Activated T-helper 1 cell treated with anti-CD3 and anti-CD28 coated beads, Interleukin-12 subunit alpha, Interleukin-12 subunit beta, Interleukin-2, Interleukin-4 antibody, amounts not matched to agents 30 ng/mL and 10 ng/mL and 1 ng/mL, durations not matched to agents 14 hours and 24 hours and 36 hours (primary cell): ENCODE measurements at regions not wholly inside any gene's neighbourhood (a gene's known extent, or its start where the extent isn't known, plus 50 kb on each side); places are given as distances from the start of the nearest gene placed in this dataset.

ENCODE experiments used
- DNase-seq: peaks from one replicate; pipeline ENCODE4 v3.0.0; 2021; ENCODE audit warnings: low spot score
- H3K27ac Mint-ChIP-seq: one replicate; pipeline ENCODE4 v1.8.0; 2021; ENCODE audit warnings: mild to moderate bottlenecking, mixed read lengths
- H3K27me3 Mint-ChIP-seq: one replicate; pipeline ENCODE4 v1.8.0; 2022; ENCODE audit warnings: mild to moderate bottlenecking, moderate library complexity, mixed read lengths; ENCODE audit not compliant: insufficient read depth
- H3K36me3 Mint-ChIP-seq: one replicate; pipeline ENCODE4 v1.8.0; 2021; ENCODE audit warnings: low read depth, mixed read lengths
- H3K4me1 Mint-ChIP-seq: one replicate; pipeline ENCODE4 v1.8.0; 2021; ENCODE audit warnings: low read depth, mixed read lengths
- H3K4me3 Mint-ChIP-seq: one replicate; pipeline ENCODE4 v1.8.0; 2021; ENCODE audit warnings: mild to moderate bottlenecking, moderate library complexity, mixed read lengths
- H3K9me3 Mint-ChIP-seq: one replicate; pipeline ENCODE4 v1.8.0; 2021; ENCODE audit warnings: mixed read lengths
- intact Hi-C: fragments of 100-400 bp; cut with micrococcal nuclease; formaldehyde crosslinking; loops from one replicate; pipeline ENCODE4 v1.15.1; 2024

DNA sequence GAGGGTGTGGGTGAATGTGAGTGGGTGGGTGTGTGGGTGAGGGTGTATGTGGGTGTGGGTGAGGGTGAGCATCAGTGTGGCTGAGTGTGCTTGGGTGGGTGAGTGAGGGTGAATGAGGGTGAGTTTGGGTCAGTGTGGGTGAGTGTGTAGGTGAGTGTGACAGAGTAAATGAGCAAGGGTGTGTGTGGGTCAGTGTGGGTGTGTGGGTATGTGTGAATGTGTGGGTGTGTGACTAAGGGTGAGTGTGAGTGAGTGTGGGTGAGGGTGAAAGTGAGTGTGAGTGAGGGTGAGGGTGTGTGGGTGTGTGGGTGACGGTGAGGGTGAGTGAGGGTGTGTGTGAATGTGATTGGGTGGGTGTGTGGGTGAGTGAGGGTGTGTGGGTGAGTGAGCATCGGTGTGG is 1676.7 kb upstream of the TENM3 start:
- Mint-ChIP-seq H3K27me3 (no peaks in the 10 kb centered on the region), H3K27ac (no peak overlapping the region), H3K4me3 (no peak overlapping the region), H3K9me3 (peaks cover 14% of the 10 kb centered on the region), H3K36me3 (no peaks in the 10 kb centered on the region), H3K4me1 (no peaks in the 10 kb centered on the region)
- no peak for DNase-seq
- intact Hi-C loops: no loop called here

DNA sequence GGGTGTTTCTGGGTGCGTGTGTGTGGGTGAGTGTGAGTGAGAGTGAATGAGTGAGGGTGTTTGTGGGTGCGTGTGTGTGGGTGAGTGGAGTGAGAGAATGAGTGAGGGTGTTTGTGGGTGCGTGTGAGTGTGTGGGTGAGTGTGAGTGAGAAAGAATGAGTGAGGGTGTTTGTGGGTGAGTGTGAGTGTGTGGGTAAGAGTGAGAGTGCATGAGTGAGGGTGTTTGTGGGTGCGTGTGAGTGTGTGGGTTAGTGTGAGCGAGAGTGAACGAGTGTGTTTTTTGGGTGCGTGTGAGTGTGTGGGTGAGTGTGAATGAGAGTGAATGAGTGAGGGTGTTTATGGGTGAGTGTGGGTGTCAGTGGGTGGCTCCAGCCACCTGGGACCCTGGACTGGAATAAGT is 1676.1 kb upstream of the TENM3 start:
- Mint-ChIP-seq H3K27me3 (no peaks in the 10 kb centered on the region), H3K4me3 (no peak overlapping the region), H3K9me3 (peaks cover 14% of the 10 kb centered on the region), H3K36me3 (no peaks in the 10 kb centered on the region), H3K27ac (peak overlapping the region; percentile 42), H3K4me1 (no peaks in the 10 kb centered on the region)
- intact Hi-C loops: no loop called here
- no peak for DNase-seq

DNA sequence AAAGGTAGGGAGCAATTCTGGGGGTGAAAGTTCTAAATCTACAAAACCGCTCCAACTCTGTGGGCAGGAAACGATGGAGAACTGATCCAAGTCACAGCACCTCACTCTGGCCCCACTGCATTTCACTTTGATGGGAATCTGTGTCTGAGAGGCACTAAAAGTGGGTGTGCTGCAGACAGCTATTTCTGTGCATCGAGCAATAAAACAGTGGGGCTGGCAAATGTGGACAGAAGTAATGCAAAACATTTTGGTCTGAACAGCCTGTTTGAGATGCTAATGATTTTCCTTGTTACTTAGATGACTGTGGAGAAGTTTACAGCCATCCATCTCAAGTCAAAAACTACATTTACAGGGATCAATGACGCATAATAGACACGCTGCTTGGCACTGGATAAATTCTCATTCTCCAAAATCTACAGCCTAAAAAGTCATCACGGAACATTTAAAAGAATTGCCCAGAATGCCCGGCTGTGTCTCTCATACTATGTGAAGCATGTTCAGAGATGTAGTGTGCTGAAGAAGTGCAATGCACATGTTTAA is 1671.6 kb upstream of the TENM3 start:
- no peak for DNase-seq
- Mint-ChIP-seq H3K27ac (no peak overlapping the region), H3K4me1 (no peaks in the 10 kb centered on the region)

DNA sequence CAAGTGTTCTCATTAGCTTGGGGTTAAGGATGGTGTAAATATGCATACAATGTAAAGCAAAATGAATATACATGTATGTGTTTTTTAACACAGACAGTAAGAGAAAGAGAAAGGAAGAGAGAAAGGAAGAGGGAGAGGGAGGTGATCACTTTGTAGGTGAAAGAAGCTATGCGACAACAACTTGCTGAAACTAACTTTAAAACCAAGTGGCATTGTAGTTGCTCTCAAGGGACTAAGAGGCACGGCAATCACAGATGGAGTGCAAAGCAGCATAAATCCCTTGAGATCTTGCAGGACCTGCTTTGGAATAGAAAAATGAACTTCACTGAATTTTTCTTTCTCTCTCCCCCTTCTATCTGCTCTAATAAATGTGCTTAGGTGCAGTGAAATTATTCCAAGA is 1665.0 kb upstream of the TENM3 start:
- Mint-ChIP-seq H3K36me3 (no peaks in the 10 kb centered on the region), H3K27me3 (no peaks in the 10 kb centered on the region), H3K4me3 (no peak overlapping the region), H3K4me1 (no peaks in the 10 kb centered on the region), H3K9me3 (no peaks in the 10 kb centered on the region), H3K27ac (no peak overlapping the region)
- intact Hi-C loops: no loop called here
- DNase-seq: no peak

More for the DNA sequence above, 1671.6 kb upstream of the TENM3 start:
- no peaks in the 10 kb centered on the region for H3K27me3 Mint-ChIP-seq
- no peak overlapping the region for H3K4me3 Mint-ChIP-seq
- peaks cover 5% of the 10 kb centered on the region for H3K9me3 Mint-ChIP-seq
- intact Hi-C loops: no loop called here
- no peaks in the 10 kb centered on the region for H3K36me3 Mint-ChIP-seq

DNA sequence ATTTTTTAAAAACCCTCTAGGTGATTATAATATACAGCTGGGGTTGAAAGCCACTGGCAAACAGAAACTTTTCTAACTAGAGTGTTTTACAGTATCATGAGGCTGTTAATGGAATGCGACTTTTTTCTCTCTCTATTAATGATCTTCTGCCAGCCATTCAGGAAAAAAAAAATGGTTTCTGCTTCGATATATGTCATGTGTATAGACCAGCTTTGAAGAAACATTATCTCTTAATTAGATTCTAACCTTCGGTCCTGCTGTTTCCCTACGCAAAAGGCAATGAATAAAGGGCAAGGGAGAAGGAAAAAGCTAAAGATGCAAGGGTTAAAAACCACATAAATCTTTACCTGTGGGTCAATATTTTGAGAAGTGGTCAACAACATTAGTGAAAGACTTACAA is 1662.1 kb upstream of the TENM3 start:
- intact Hi-C loops: no loop called here
- Mint-ChIP-seq H3K9me3 (no peaks in the 10 kb centered on the region), H3K4me3 (no peak overlapping the region), H3K4me1 (no peaks in the 10 kb centered on the region), H3K27ac (no peak overlapping the region), H3K36me3 (no peaks in the 10 kb centered on the region), H3K27me3 (no peaks in the 10 kb centered on the region)
- no peak for DNase-seq

DNA sequence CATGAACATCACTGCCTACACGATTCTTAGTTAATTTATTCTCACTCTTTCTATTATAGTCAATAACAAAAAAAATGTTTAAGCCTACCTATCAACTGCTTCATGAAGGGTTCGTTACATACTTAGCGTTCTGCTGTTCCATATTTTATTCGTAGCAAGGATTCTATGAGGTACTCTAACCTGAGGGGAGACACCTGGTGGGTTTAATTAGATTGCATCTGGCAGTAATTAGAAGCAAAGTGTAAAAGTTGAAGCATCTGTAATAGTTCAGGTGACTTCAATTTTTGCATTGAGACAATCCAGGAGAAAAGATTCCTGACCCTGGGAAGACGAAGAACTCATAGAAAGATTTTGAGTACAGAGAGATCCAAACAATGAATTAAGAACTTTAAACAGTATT is 1655.8 kb upstream of the TENM3 start:
- H3K4me3 Mint-ChIP-seq: no peak overlapping the region
- no peaks in the 10 kb centered on the region for H3K36me3 Mint-ChIP-seq
- intact Hi-C loops: no loop called here
- no peaks in the 10 kb centered on the region for H3K27me3 Mint-ChIP-seq
- no peaks in the 10 kb centered on the region for H3K9me3 Mint-ChIP-seq
- H3K4me1 Mint-ChIP-seq: no peaks in the 10 kb centered on the region
- DNase-seq: no peak
- H3K27ac Mint-ChIP-seq: no peak overlapping the region

DNA sequence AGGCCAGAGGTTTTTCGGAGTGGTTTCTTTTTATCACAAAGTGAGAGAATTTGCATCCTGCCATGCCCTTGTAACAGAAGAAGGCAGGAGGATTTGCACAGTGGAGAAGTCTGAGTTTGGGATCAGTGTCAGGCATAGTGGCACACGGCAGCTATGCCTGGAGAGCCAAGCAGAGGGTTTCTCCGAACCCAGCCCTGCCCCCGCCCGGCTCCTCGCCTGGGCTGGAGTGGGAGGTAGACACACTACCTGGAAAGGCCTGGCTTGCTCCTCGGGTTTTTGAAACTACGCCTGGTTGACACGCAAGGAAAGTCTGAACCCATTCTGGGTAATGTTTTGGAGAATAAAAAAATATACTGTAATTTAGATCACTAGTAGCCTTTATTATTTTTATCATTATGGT is 1653.6 kb upstream of the TENM3 start:
- Mint-ChIP-seq H3K27me3 (no peaks in the 10 kb centered on the region), H3K9me3 (no peaks in the 10 kb centered on the region), H3K27ac (no peak overlapping the region), H3K4me1 (no peaks in the 10 kb centered on the region), H3K36me3 (no peaks in the 10 kb centered on the region), H3K4me3 (no peak overlapping the region)
- DNase-seq: no peak
- intact Hi-C loops: no loop called here

DNA sequence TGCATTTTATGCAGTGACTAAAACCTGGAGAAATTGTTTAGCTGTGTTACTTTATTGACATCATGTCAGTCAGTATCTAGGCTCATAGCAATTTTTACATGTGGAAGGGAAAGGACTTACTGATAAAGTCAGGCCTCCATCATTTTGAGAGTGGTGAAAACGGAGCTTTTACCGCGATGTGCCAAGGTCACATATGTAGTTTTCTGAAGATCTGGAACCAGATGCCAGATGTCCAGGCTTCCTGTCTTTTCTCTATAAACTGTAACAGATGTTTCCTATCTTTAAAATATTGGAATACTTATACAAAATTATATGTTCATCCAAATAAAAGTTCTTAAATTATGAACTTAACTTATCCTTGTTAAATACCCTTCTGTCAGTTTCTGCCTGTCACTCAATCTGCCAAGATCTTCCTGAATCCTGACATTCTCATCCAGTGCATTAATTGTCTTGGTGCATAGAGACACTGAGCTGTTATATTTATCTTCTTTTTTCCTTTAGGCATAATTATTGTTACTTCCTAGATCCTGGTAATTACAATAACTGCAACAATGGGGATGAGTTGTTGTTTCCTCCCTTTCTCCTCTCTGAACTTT is 1646.2 kb upstream of the TENM3 start:
- Mint-ChIP-seq H3K27me3 (no peaks in the 10 kb centered on the region), H3K27ac (no peak overlapping the region), H3K36me3 (no peaks in the 10 kb centered on the region), H3K9me3 (no peaks in the 10 kb centered on the region), H3K4me1 (no peaks in the 10 kb centered on the region), H3K4me3 (no peak overlapping the region)
- intact Hi-C loops: no loop called here
- no peak for DNase-seq

DNA sequence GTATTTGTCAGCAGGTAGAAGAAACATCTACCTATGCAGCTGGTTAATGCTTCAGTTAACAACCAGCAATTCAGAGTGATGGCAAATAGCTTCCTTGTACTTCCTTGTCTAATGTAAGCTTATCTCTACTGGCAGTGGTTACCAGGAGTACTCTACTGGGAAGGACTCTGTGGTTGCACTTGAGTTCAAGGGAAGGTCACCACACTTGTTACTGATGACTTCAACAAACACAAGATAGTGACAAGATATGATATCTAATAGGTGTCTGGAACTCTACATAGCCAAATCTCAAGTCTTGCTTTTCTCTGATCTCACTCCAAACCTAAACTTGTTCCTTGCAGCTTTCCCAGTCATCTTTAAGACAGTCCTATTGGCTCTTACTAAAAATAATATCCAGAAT is 1644.9 kb upstream of the TENM3 start:
- intact Hi-C loops: no loop called here
- H3K4me1 Mint-ChIP-seq: no peaks in the 10 kb centered on the region

DNA sequence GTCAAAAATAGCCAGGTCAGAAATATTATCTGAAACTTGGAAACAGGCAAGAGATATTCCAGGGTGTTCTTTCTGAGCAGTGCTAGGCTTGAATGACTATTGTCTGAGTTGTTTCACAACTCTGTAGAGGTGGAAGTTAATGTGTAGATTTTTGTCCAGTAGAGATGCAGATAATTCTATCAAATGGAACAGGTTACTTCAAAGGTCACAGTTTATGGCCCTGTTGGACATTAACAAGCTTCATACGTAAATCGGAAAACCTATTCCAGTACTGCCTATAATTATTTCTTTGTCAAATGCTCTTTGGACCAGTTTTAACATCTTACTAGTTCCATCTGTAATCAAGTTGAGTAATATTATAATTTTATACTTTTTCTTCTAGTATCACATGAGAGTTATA is 1639.4 kb upstream of the TENM3 start:
- Mint-ChIP-seq H3K4me1 (no peaks in the 10 kb centered on the region), H3K27ac (no peak overlapping the region), H3K36me3 (no peaks in the 10 kb centered on the region), H3K4me3 (no peak overlapping the region), H3K27me3 (no peaks in the 10 kb centered on the region), H3K9me3 (no peaks in the 10 kb centered on the region)
- DNase-seq: no peak
- intact Hi-C loops: no loop called here

More for the DNA sequence above, 1644.9 kb upstream of the TENM3 start:
- no peak overlapping the region for H3K4me3 Mint-ChIP-seq
- no peak for DNase-seq
- H3K27ac Mint-ChIP-seq: no peak overlapping the region
- H3K9me3 Mint-ChIP-seq: no peaks in the 10 kb centered on the region
- H3K36me3 Mint-ChIP-seq: no peaks in the 10 kb centered on the region
- no peaks in the 10 kb centered on the region for H3K27me3 Mint-ChIP-seq

DNA sequence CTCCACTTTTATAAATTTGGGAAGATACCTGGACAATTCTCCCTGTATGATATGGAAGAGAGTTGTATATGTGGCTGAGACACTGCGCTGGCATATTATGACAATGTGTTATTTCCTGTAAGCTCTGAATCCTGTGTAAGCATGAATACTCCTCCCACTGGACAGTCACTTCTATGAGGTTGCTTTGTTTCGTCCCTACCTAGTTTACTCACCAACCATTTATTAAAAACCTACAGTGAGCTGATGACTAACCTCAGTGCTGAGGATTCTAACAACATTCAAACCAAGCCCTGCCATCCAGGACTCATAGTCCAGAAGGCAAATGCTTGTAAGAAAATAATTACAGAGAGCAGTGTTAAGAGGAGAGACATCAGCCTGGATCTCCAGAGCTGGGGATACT is 1632.9 kb upstream of the TENM3 start:
- no peaks in the 10 kb centered on the region for H3K27me3 Mint-ChIP-seq
- H3K36me3 Mint-ChIP-seq: no peaks in the 10 kb centered on the region
- intact Hi-C loops: no loop called here
- no peaks in the 10 kb centered on the region for H3K9me3 Mint-ChIP-seq
- H3K27ac Mint-ChIP-seq: no peak overlapping the region
- no peak for DNase-seq
- H3K4me1 Mint-ChIP-seq: no peaks in the 10 kb centered on the region
- H3K4me3 Mint-ChIP-seq: no peak overlapping the region

DNA sequence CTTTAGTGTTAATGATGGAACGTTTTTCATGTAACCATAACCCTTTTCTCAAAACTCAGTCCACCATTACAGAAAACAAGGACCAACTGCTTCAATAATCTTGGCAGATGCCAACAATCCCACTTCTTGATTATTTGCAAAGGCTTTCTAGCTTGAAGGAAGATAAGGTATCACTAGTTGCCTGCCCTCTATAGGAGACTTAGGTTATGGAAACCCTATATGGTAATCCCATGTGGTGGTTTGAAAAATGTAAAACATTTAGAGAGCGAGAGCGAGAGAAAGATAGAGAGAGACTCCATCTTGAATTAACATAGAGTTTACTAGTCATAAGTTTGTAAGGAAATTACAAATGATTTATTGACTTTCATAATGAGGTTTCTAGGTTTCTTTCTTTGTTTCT is 1627.5 kb upstream of the TENM3 start:
- intact Hi-C loops: no loop called here
- Mint-ChIP-seq H3K9me3 (no peaks in the 10 kb centered on the region), H3K27me3 (no peaks in the 10 kb centered on the region), H3K36me3 (no peaks in the 10 kb centered on the region), H3K27ac (no peak overlapping the region), H3K4me1 (no peaks in the 10 kb centered on the region), H3K4me3 (no peak overlapping the region)
- no peak for DNase-seq

DNA sequence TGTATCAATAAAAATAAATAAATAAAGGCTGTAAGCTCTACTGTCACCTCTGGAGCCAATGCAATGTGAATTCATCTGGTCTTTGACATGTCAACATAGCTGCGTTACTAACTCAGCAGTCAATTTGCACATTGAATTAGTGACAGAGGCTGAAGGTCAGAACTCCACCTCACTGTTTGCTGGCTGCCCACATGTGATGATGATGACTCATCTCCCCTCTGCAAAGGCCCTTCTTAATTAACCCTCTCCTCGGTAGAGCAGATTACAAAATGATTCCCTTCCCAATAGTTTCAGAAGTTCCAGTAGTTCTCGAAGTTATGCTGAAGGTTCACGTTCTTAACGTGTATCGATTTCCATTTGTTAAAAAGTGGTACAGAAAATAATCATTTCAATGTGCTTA is 1626.0 kb upstream of the TENM3 start:
- H3K4me3 Mint-ChIP-seq: no peak overlapping the region
- H3K27me3 Mint-ChIP-seq: no peaks in the 10 kb centered on the region
- no peaks in the 10 kb centered on the region for H3K9me3 Mint-ChIP-seq
- no peak overlapping the region for H3K27ac Mint-ChIP-seq
- no peak for DNase-seq
- H3K36me3 Mint-ChIP-seq: no peaks in the 10 kb centered on the region
- H3K4me1 Mint-ChIP-seq: no peaks in the 10 kb centered on the region
- intact Hi-C loops: no loop called here

DNA sequence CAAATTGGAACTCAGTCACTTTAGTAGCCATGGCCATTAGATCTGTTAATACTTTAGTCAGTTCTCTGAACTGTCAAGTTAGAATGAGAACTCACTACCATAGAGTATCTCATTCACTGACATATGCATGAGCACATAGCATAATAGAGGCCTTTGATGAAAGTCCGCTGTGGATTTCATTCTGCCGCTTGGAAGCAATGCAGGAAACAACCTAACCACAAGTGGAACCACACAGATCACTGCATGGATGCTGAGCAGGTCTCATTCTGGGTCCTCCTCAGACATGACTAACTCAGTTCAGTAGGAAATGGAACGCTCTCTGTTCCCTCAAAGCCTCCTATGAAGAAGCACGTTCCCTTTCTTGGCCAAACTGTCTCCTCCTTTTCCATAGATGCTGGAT is 1624.8 kb upstream of the TENM3 start:
- intact Hi-C loops: no loop called here
- Mint-ChIP-seq H3K9me3 (no peaks in the 10 kb centered on the region), H3K4me1 (no peaks in the 10 kb centered on the region), H3K4me3 (no peak overlapping the region), H3K27ac (no peak overlapping the region), H3K27me3 (no peaks in the 10 kb centered on the region), H3K36me3 (no peaks in the 10 kb centered on the region)
- no peak for DNase-seq
